Keratinocyte (primary cell): ENCODE measurements at regions not wholly inside any gene's neighbourhood (a gene's known extent, or its start where the extent isn't known, plus 50 kb on each side); places are given as distances from the start of the nearest gene placed in this dataset.
"Not testable (repeated sequence)": the region's sequence is repeated elsewhere in the genome, so short reads cannot be mapped to it uniquely, and the experiment has no call there.

Experiments
- DNase-seq: peaks from one replicate; pipeline ENCODE4 v3.0.0-alpha.2; 2011; ENCODE audit warnings: low read depth, missing footprints, low spot score
- FAIRE-seq: peaks from 2 replicates; lab custom pipeline; 2011; peaks lifted over from hg19 to GRCh38; lab: Jason Lieb, UNC
- H2AFZ ChIP-seq: 2 replicates; pipeline ENCODE4 v1.6.0; 2012; ENCODE audit warnings: low read length, control low read depth, inconsistent platforms; ENCODE audit not compliant: control insufficient read depth
- H3K27ac ChIP-seq: 2 replicates; pipeline ENCODE4 v1.5.1; 2011; ENCODE audit warnings: low read length; ENCODE audit not compliant: control insufficient read depth, insufficient read depth
- H3K27me3 ChIP-seq: 3 replicates; pipeline ENCODE4 v1.6.0; 2011; ENCODE audit warnings: low read length; ENCODE audit not compliant: control insufficient read depth, insufficient read depth; ENCODE audit errors: extremely low read depth
- H3K36me3 ChIP-seq, 2 experiments: 2 replicates in 1 of 2; 3 replicates in 1 of 2; pipeline ENCODE4 v1.5.1; 2011; ENCODE audit warnings: low read length in 2 of 2, mild to moderate bottlenecking in 1 of 2; ENCODE audit not compliant: control insufficient read depth in 2 of 2, insufficient read depth in 2 of 2; ENCODE audit errors: extremely low read depth in 1 of 2
- H3K4me1 ChIP-seq: 3 replicates; pipeline ENCODE4 v1.5.1; 2011; ENCODE audit warnings: low read length; ENCODE audit not compliant: control insufficient read depth, insufficient read depth; ENCODE audit errors: extremely low read depth
- H3K4me2 ChIP-seq: 3 replicates; pipeline ENCODE4 v1.6.0; 2011; ENCODE audit warnings: low read depth, low read length; ENCODE audit not compliant: control insufficient read depth, insufficient read depth; ENCODE audit errors: extremely low read depth
- H3K4me3 ChIP-seq, 3 experiments: fragments of 200-600 bp in 1 of 3; sonication (generic) in 1 of 3; 2 replicates in 2 of 3; 3 replicates in 1 of 3; pipeline ENCODE4 v1.5.1; 2011 to 2016; ENCODE audit warnings: low read length in 3 of 3, mild to moderate bottlenecking in 3 of 3, control low read depth in 2 of 3, inconsistent platforms in 1 of 3, low read depth in 1 of 3, mixed read lengths in 1 of 3, mixed run types in 1 of 3, moderate library complexity in 1 of 3; ENCODE audit not compliant: control insufficient read depth in 2 of 3, insufficient read depth in 2 of 3; ENCODE audit errors: extremely low read depth in 1 of 3
- H3K79me2 ChIP-seq: 2 replicates; pipeline ENCODE4 v1.6.0; 2012; ENCODE audit warnings: low read length; ENCODE audit not compliant: control insufficient read depth, insufficient read depth
- H3K9ac ChIP-seq: 3 replicates; pipeline ENCODE4 v1.6.0; 2011; ENCODE audit warnings: low read length; ENCODE audit not compliant: control insufficient read depth, insufficient read depth; ENCODE audit errors: extremely low read depth
- H3K9me1 ChIP-seq: 3 replicates; pipeline ENCODE4 v1.6.0; 2011; ENCODE audit warnings: low read length; ENCODE audit not compliant: control insufficient read depth, insufficient read depth; ENCODE audit errors: extremely low read depth
- H3K9me3 ChIP-seq: 2 replicates; pipeline ENCODE4 v1.5.1; 2012; ENCODE audit warnings: low read depth, low read length; ENCODE audit not compliant: control insufficient read depth
- H4K20me1 ChIP-seq: 3 replicates; pipeline ENCODE4 v1.6.0; 2011; ENCODE audit warnings: low read length; ENCODE audit not compliant: control insufficient read depth, insufficient read depth; ENCODE audit errors: extremely low read depth
- CTCF ChIP-seq, 3 experiments: IDR thresholded peaks in 1 of 3; conservative IDR thresholded peaks in 1 of 3; optimal IDR thresholded peaks in 1 of 3; 2 replicates in 2 of 3; 3 replicates in 1 of 3; pipeline versions ENCODE3 to v1.5.1; 2011; ENCODE audit warnings: low read length in 3 of 3, mild to moderate bottlenecking in 3 of 3, moderate library complexity in 2 of 3, control low read depth in 1 of 3, inconsistent platforms in 1 of 3; ENCODE audit not compliant: insufficient read depth in 2 of 3; ENCODE audit errors: extremely low read depth in 1 of 3
- EZH2 ChIP-seq: IDR thresholded peaks from one replicate; pipeline ENCODE4 v1.6.1; 2012; ENCODE audit warnings: inconsistent platforms, mild to moderate bottlenecking, low read length, moderate library complexity
- dilution Hi-C: fragments of 300-500 bp; cut with MboI; formaldehyde crosslinking; loops from one replicate; pipeline ENCODE4 v1.7.0; 2020; ENCODE audit warnings: low sequenced_read_pairs; ENCODE audit not compliant: extremely low pct_ligation_motif_present

- no peak overlapping the region for H3K9ac ChIP-seq
- TF ChIP-seq EZH2 (no peak), CTCF (optimal IDR thresholded peaks at IDR 0.05 in 1 of 3, IDR thresholded peaks at IDR 0.05 in 1 of 3, conservative IDR thresholded peaks at IDR 0.05 in 1 of 3; ENCODE audit: extremely low read depth in 1 of 3, insufficient read depth in 2 of 3, low read length in 3 of 3) (no peak)
- H3K79me2 ChIP-seq = no peaks in the 10 kb centered on the region
- no peak overlapping the region for H3K27ac ChIP-seq
- no peak overlapping the region for H2AFZ ChIP-seq
- no peaks in the 10 kb centered on the region for H4K20me1 ChIP-seq
- H3K36me3 ChIP-seq = no peaks in the 10 kb centered on the region
- no peak overlapping the region for H3K4me3 ChIP-seq
- DNase-seq (no peak), FAIRE-seq (no peak)
- no peaks in the 10 kb centered on the region for H3K27me3 ChIP-seq
- H3K4me2 ChIP-seq = no peak overlapping the region
- no peaks in the 10 kb centered on the region for H3K9me3 ChIP-seq
- dilution Hi-C loops = no loop called here
- no peaks in the 10 kb centered on the region for H3K9me1 ChIP-seq
- H3K4me1 ChIP-seq = no peaks in the 10 kb centered on the region
Measured at GRCh38 chr5:38790891-38791290, 54.9 kb upstream of the OSMR start.

- H4K20me1 ChIP-seq = no peaks in the 10 kb centered on the region
- no peaks in the 10 kb centered on the region for H3K79me2 ChIP-seq
- H3K4me1 ChIP-seq = no peaks in the 10 kb centered on the region
- no peaks in the 10 kb centered on the region for H3K27me3 ChIP-seq
- H3K9me3 ChIP-seq = no peaks in the 10 kb centered on the region
- FAIRE-seq (no peak), DNase-seq (no peak)
- dilution Hi-C loops = no loop called here
- no peak overlapping the region for H3K9ac ChIP-seq
- H3K9me1 ChIP-seq = no peaks in the 10 kb centered on the region
- H3K4me2 ChIP-seq = no peak overlapping the region
- H2AFZ ChIP-seq = no peak overlapping the region
- H3K27ac ChIP-seq = no peak overlapping the region
- no peaks in the 10 kb centered on the region for H3K36me3 ChIP-seq
- TF ChIP-seq EZH2 = no peak
- no peak for TF ChIP-seq CTCF (optimal IDR thresholded peaks at IDR 0.05 in 1 of 3, IDR thresholded peaks at IDR 0.05 in 1 of 3, conservative IDR thresholded peaks at IDR 0.05 in 1 of 3; ENCODE audit: extremely low read depth in 1 of 3, insufficient read depth in 2 of 3, low read length in 3 of 3)
- H3K4me3 ChIP-seq = no peak overlapping the region
Measured at GRCh38 chr5:38793099-38793498, 52.7 kb upstream of the OSMR start.

GRCh38 chr5:38794037-38794436 lies 51.8 kb upstream of the OSMR start:
- dilution Hi-C loops, H3K36me3 ChIP-seq, H3K4me1 ChIP-seq, DNase-seq, H3K79me2 ChIP-seq, H2AFZ ChIP-seq, H3K9me1 ChIP-seq, H3K9ac ChIP-seq, H3K4me3 ChIP-seq, H3K27ac ChIP-seq, FAIRE-seq, H3K9me3 ChIP-seq, H3K4me2 ChIP-seq, H3K27me3 ChIP-seq, H4K20me1 ChIP-seq: not testable (repeated sequence)
